ENCODE measurements at regions not wholly inside any gene's neighbourhood (a gene's known extent, or its start where the extent isn't known, plus 50 kb on each side); places are given as distances from the start of the nearest gene placed in this dataset.

- no peak for DNase-seq
- H3K9me3 Mint-ChIP-seq: no peaks in the 10 kb centered on the region
- no peaks in the 10 kb centered on the region for H3K36me3 Mint-ChIP-seq (ENCODE audit: low read depth)
- peaks cover 18% of the 10 kb centered on the region for H3K4me1 Mint-ChIP-seq (ENCODE audit: low read depth)
- no peak for TF ChIP-seq CTCF (IDR thresholded peaks at IDR 0.05)
- no peak overlapping the region for H3K4me3 Mint-ChIP-seq
- no peaks in the 10 kb centered on the region for H3K27me3 Mint-ChIP-seq (ENCODE audit: insufficient read depth)
- no peak overlapping the region; the same call in 1 of the 2 replicates for H3K27ac Mint-ChIP-seq
Measured at GRCh38 chr13:80011448-80012212, 329.3 kb downstream of the SPRY2 start.

- Mint-ChIP-seq H3K27ac (no peak overlapping the region), H3K9me3 (no peaks in the 10 kb centered on the region), H3K36me3 (ENCODE audit: low read depth) (no peaks in the 10 kb centered on the region), H3K27me3 (ENCODE audit: insufficient read depth) (no peaks in the 10 kb centered on the region), H3K4me3 (no peak overlapping the region), H3K4me1 (ENCODE audit: low read depth) (peaks cover 19% of the 10 kb centered on the region)
- TF ChIP-seq CTCF (IDR thresholded peaks at IDR 0.05): no peak
- DNase-seq: no peak
Measured at GRCh38 chr13:80010846-80011245, 330.1 kb downstream of the SPRY2 start.

GRCh38 chr13:80010286-80010831, 330.6 kb downstream of the SPRY2 start:
- no peak for DNase-seq
- Mint-ChIP-seq H3K9me3 (no peaks in the 10 kb centered on the region), H3K27ac (no peak overlapping the region), H3K36me3 (ENCODE audit: low read depth) (no peaks in the 10 kb centered on the region), H3K4me1 (ENCODE audit: low read depth) (peaks cover 19% of the 10 kb centered on the region), H3K4me3 (no peak overlapping the region), H3K27me3 (ENCODE audit: insufficient read depth) (no peaks in the 10 kb centered on the region)
- no peak for TF ChIP-seq CTCF (IDR thresholded peaks at IDR 0.05)

- Mint-ChIP-seq H3K27ac (no peak overlapping the region), H3K9me3 (no peaks in the 10 kb centered on the region), H3K36me3 (ENCODE audit: low read depth) (no peaks in the 10 kb centered on the region), H3K4me3 (no peak overlapping the region), H3K27me3 (ENCODE audit: insufficient read depth) (no peaks in the 10 kb centered on the region), H3K4me1 (ENCODE audit: low read depth) (peaks cover 19% of the 10 kb centered on the region)
- no peak for TF ChIP-seq CTCF (IDR thresholded peaks at IDR 0.05)
- DNase-seq: no peak
Measured at GRCh38 chr13:80009760-80010159, 331.2 kb downstream of the SPRY2 start.

- no peak overlapping the region for H3K4me3 Mint-ChIP-seq
- no peaks in the 10 kb centered on the region for H3K9me3 Mint-ChIP-seq
- no peak for DNase-seq
- TF ChIP-seq CTCF (IDR thresholded peaks at IDR 0.05): no peak
- H3K36me3 Mint-ChIP-seq (ENCODE audit: low read depth): no peaks in the 10 kb centered on the region
- no peak overlapping the region for H3K27ac Mint-ChIP-seq
- peaks cover 22% of the 10 kb centered on the region for H3K4me1 Mint-ChIP-seq (ENCODE audit: low read depth)
- no peaks in the 10 kb centered on the region for H3K27me3 Mint-ChIP-seq (ENCODE audit: insufficient read depth)
Measured at GRCh38 chr13:80006940-80007339, 334.0 kb downstream of the SPRY2 start.

Data from HFFc6 (cell line).